ENCODE measurements at regions not wholly inside any gene's neighbourhood (a gene's known extent, or its start where the extent isn't known, plus 50 kb on each side); places are given as distances from the start of the nearest gene placed in this dataset.

GRCh38 chr2:215833531-215834162 lies 179.7 kb downstream of the MREG start (continued):
- peak in 1 of 2 experiments; percentile 22 for TF ChIP-seq AFF1 (IDR thresholded peaks at IDR 0.05; ENCODE audit: low read depth in 1 of 2, partially characterized antibody in 2 of 2)
- TF ChIP-seq EGR1 (conservative IDR thresholded peaks at IDR 0.05): no peak
- TF ChIP-seq NR3C1 (CRISPR knock-in tag; IDR thresholded peaks at IDR 0.05): no peak
- no peak for TF ChIP-seq NCOA4 (IDR thresholded peaks at IDR 0.05; ENCODE audit: partially characterized antibody)
- peak; percentile 81 for TF ChIP-seq ZNF589 (CRISPR knock-in tag; IDR thresholded peaks at IDR 0.05; ENCODE audit: low read depth)
- peak; percentile 56; the same call in 1 of the 2 replicates for TF ChIP-seq ZNF239 (CRISPR knock-in tag; IDR thresholded peaks at IDR 0.05)
- TF ChIP-seq HMGXB4 (CRISPR knock-in tag; IDR thresholded peaks at IDR 0.05): no peak
- peak; percentile 82 for TF ChIP-seq ZNF175 (CRISPR knock-in tag; IDR thresholded peaks at IDR 0.05; ENCODE audit: low read depth)
- TF ChIP-seq TRIM28 (IDR thresholded peaks at IDR 0.05): no peak
- TF ChIP-seq RBBP5 (IDR thresholded peaks at IDR 0.05; ENCODE audit: borderline replicate concordance, insufficient read depth, low read length, poor library complexity, severe bottlenecking): peak; percentile 34
- TF ChIP-seq NRF1 (conservative IDR thresholded peaks at IDR 0.05 in 1 of 2, IDR thresholded peaks at IDR 0.05 in 1 of 2): peak; percentile 33 to 51; a peak in 3 of 4 replicates
- no peak for TF ChIP-seq BRCA1 (IDR thresholded peaks at IDR 0.05)
- TF ChIP-seq BRCA1 (CRISPR knock-in tag; IDR thresholded peaks at IDR 0.05): no peak
- no peak for TF ChIP-seq ZNF707 (CRISPR knock-in tag; conservative IDR thresholded peaks at IDR 0.05)
- TF ChIP-seq RAD21 (CRISPR knock-in tag; conservative IDR thresholded peaks at IDR 0.05 in 1 of 2, IDR thresholded peaks at IDR 0.05 in 1 of 2): no peak
- no peak for TF ChIP-seq SNAPC5 (CRISPR knock-in tag; IDR thresholded peaks at IDR 0.05)
- TF ChIP-seq NELFE (IDR thresholded peaks at IDR 0.05; ENCODE audit: insufficient read depth, insufficient read length): no peak
- TF ChIP-seq ZNF512 (tag; IDR thresholded peaks at IDR 0.05): no peak
- no peak for TF ChIP-seq BRF1 (IDR thresholded peaks at IDR 0.05; ENCODE audit: borderline replicate concordance, extremely low read depth, insufficient read length)
- 0 out of 2 replicates have a peak, but pooled peaks have one; percentile 7 for TF ChIP-seq KLF13 (tag; IDR thresholded peaks at IDR 0.05; ENCODE audit: borderline replicate concordance, low read depth)
- TF ChIP-seq NR1H2 (CRISPR knock-in tag; IDR thresholded peaks at IDR 0.05): no peak
